GM23338 (cell line): ENCODE measurements at regions not wholly inside any gene's neighbourhood (a gene's known extent, or its start where the extent isn't known, plus 50 kb on each side); places are given as distances from the start of the nearest gene placed in this dataset.

Source experiments
- ATAC-seq: fragments of 200-7000 bp; cut with Tn5 transposase; 3 replicates; pipeline ENCODE4 v1.9.1; 2020
- DNase-seq: peaks from one replicate; pipeline ENCODE4 v3.0.0-alpha.2; 2015; ENCODE audit warnings: low spot score
- H2AFZ ChIP-seq: fragments of 200-600 bp; sonication (generic); 2 replicates; pipeline ENCODE4 v1.8.0; 2016; ENCODE audit warnings: antibody characterized with exemption, mild to moderate bottlenecking, moderate library complexity
- H3F3A ChIP-seq: fragments of 200-600 bp; sonication (generic); replicated peaks from 2 replicates; pipeline ENCODE4 v1.8.0; 2017; ENCODE audit warnings: antibody characterized with exemption, mixed run types, low read depth
- H3K27ac ChIP-seq: fragments of 200-600 bp; sonication (generic); 2 replicates; pipeline ENCODE4 v1.6.1; 2016; ENCODE audit warnings: low read depth
- H3K27me3 ChIP-seq: fragments of 200-600 bp; sonication (generic); 2 replicates; pipeline ENCODE4 v1.8.0; 2016; ENCODE audit warnings: mild to moderate bottlenecking, mixed run types, moderate library complexity; ENCODE audit not compliant: insufficient read depth
- H3K36me3 ChIP-seq: fragments of 200-600 bp; sonication (generic); 2 replicates; pipeline ENCODE4 v1.8.0; 2016; ENCODE audit warnings: mild to moderate bottlenecking; ENCODE audit not compliant: insufficient read depth
- H3K4me1 ChIP-seq: fragments of 200-600 bp; sonication (generic); 2 replicates; pipeline ENCODE4 v1.8.0; 2016; ENCODE audit warnings: mild to moderate bottlenecking, moderate library complexity; ENCODE audit not compliant: insufficient read depth
- H3K4me2 ChIP-seq: fragments of 200-600 bp; sonication (generic); 2 replicates; pipeline ENCODE4 v1.7.1; 2017; ENCODE audit warnings: mixed run types
- H3K4me3 ChIP-seq: fragments of 200-600 bp; sonication (generic); 2 replicates; pipeline ENCODE4 v1.6.1; 2016; ENCODE audit warnings: mixed run types
- H3K79me2 ChIP-seq: fragments of 200-600 bp; sonication (generic); replicated peaks from 2 replicates; pipeline ENCODE4 v1.8.0; 2017; ENCODE audit warnings: mild to moderate bottlenecking; ENCODE audit not compliant: insufficient read depth
- H3K9me2 ChIP-seq: fragments of 200-600 bp; sonication (generic); 2 replicates; pipeline ENCODE4 v1.8.0; 2017; ENCODE audit not compliant: insufficient read depth
- H4K20me1 ChIP-seq: fragments of 200-600 bp; sonication (generic); replicated peaks from 2 replicates; pipeline ENCODE4 v1.8.0; 2017; ENCODE audit warnings: mild to moderate bottlenecking; ENCODE audit not compliant: insufficient read depth
- H3K27ac Mint-ChIP-seq: 2 replicates; pipeline ENCODE4 v1.8.0; 2020; ENCODE audit warnings: inconsistent platforms, mild to moderate bottlenecking, moderate library complexity, mixed read lengths
- H3K27me3 Mint-ChIP-seq: 3 replicates; pipeline ENCODE4 v1.8.0; 2022; ENCODE audit warnings: low read depth, mild to moderate bottlenecking, moderate library complexity, mixed read lengths, inconsistent platforms; ENCODE audit not compliant: insufficient read depth, poor library complexity
- H3K36me3 Mint-ChIP-seq: 3 replicates; pipeline ENCODE4 v1.8.0; 2021; ENCODE audit warnings: low read depth, mild to moderate bottlenecking, inconsistent platforms, moderate library complexity, mixed read lengths
- H3K4me1 Mint-ChIP-seq: 3 replicates; pipeline ENCODE4 v1.8.0; 2020; ENCODE audit warnings: mild to moderate bottlenecking, inconsistent platforms, mixed read lengths
- H3K4me3 Mint-ChIP-seq: 3 replicates; pipeline ENCODE4 v1.8.0; 2021; ENCODE audit warnings: moderate library complexity, mild to moderate bottlenecking, inconsistent platforms, mixed read lengths
- H3K9me3 Mint-ChIP-seq: 3 replicates; pipeline ENCODE4 v1.8.0; 2020; ENCODE audit warnings: moderate library complexity, mild to moderate bottlenecking, inconsistent platforms, mixed read lengths
- CTCF ChIP-seq, 2 experiments: fragments of 200-600 bp in 1 of 2; sonication (generic) in 1 of 2; conservative IDR thresholded peaks; 2 replicates each; pipeline versions ENCODE4 v1.5.1 to v1.6.1; 2016 to 2017; ENCODE audit warnings: antibody characterized with exemption in 2 of 2, low read depth in 2 of 2, mild to moderate bottlenecking in 2 of 2, moderate library complexity in 1 of 2
- EZH2 ChIP-seq: fragments of 200-600 bp; sonication (generic); IDR thresholded peaks from one replicate; pipeline ENCODE4 v1.8.0; 2017; ENCODE audit warnings: antibody characterized with exemption, mild to moderate bottlenecking, low read depth; ENCODE audit not compliant: unreplicated experiment
- JUNB ChIP-seq: IDR thresholded peaks from one replicate; pipeline ENCODE4 v1.6.1; 2016; ENCODE audit warnings: antibody characterized with exemption; ENCODE audit not compliant: unreplicated experiment
- POLR2AphosphoS5 ChIP-seq: IDR thresholded peaks from 2 replicates; pipeline ENCODE4 v1.6.1; 2016; ENCODE audit warnings: antibody characterized with exemption, low read depth
- REST ChIP-seq: IDR thresholded peaks from one replicate; pipeline ENCODE4 v1.6.1; 2018; ENCODE audit warnings: antibody characterized with exemption; ENCODE audit not compliant: unreplicated experiment
- STAT1 ChIP-seq: IDR thresholded peaks from one replicate; pipeline ENCODE4 v1.6.1; 2016; ENCODE audit warnings: antibody characterized with exemption; ENCODE audit not compliant: unreplicated experiment
- ZNF114 ChIP-seq: fragments of 250-450 bp; sonication (Bioruptor Pico); IDR thresholded peaks from 2 replicates; pipeline ENCODE4 v1.5.0; 2020; ENCODE audit warnings: mild to moderate bottlenecking, moderate library complexity
- ZNF331 ChIP-seq: fragments of 250-450 bp; sonication (Bioruptor Pico); IDR thresholded peaks from 2 replicates; pipeline ENCODE4 v1.5.0; 2020; ENCODE audit warnings: low read depth, mild to moderate bottlenecking, moderate library complexity
- ZNF462 ChIP-seq: fragments of 250-450 bp; sonication (Bioruptor Pico); IDR thresholded peaks from 2 replicates; pipeline ENCODE4 v1.5.0; 2020; ENCODE audit warnings: mild to moderate bottlenecking, moderate library complexity
- TF ChIP-seq, protein P1 (sequence below): IDR thresholded peaks from 2 replicates; pipeline ENCODE4 v1.6.1; 2016; ENCODE audit warnings: antibody characterized with exemption

DNA sequence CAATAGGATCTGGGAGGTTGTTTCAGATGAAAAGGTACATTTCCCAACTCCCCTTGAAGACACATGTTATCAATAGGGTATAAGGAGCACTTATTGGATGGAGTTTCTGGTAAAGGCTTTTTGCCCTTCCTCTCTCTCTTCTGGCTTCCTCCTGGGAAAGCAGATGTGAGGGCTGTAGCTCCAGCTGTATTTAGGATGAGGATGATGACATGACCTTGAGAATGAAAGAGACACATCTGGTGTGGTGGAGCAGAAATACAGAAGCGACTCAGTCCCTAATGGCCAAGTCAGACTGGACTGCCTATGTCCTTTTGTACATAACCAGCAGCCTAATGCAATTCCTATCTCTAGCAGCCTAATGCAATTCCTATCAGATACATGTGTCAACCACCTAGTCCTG lies 100.9 kb upstream of the NXPH2 start:
- Histone ChIP-seq H3K4me1 (no peaks in the 10 kb centered on the region), H3K79me2 (no peaks in the 10 kb centered on the region), H3K4me3 (no peak overlapping the region), H3K27ac (no peak overlapping the region), H3K9me2 (no peaks in the 10 kb centered on the region), H4K20me1 (no peaks in the 10 kb centered on the region), H3K4me2 (no peak overlapping the region), H2AFZ (no peak overlapping the region), H3K36me3 (no peaks in the 10 kb centered on the region), H3K27me3 (no peaks in the 10 kb centered on the region), H3F3A (no peaks in the 10 kb centered on the region)
- Mint-ChIP-seq H3K27me3 (no peaks in the 10 kb centered on the region), H3K27ac (no peak overlapping the region), H3K36me3 (no peaks in the 10 kb centered on the region), H3K9me3 (no peaks in the 10 kb centered on the region), H3K4me3 (no peak overlapping the region), H3K4me1 (no peaks in the 10 kb centered on the region)
- DNase-seq (no peak), ATAC-seq (no peak)
- no peak for TF ChIP-seq EZH2
- TF ChIP-seq ZNF331 (CRISPR knock-in tag) = no peak
- no peak for TF ChIP-seq POLR2AphosphoS5

GRCh38 chr2:138879931-138880330 lies 99.7 kb upstream of the NXPH2 start:
- DNase-seq (no peak), ATAC-seq (no peak)
- Histone ChIP-seq H3K79me2 (no peaks in the 10 kb centered on the region), H2AFZ (no peak overlapping the region), H3K9me2 (no peaks in the 10 kb centered on the region), H3K4me3 (no peak overlapping the region), H3K4me2 (no peak overlapping the region), H3F3A (no peaks in the 10 kb centered on the region), H4K20me1 (no peaks in the 10 kb centered on the region), H3K27me3 (no peaks in the 10 kb centered on the region), H3K36me3 (no peaks in the 10 kb centered on the region), H3K4me1 (no peaks in the 10 kb centered on the region), H3K27ac (no peak overlapping the region)
- Mint-ChIP-seq H3K36me3 (no peaks in the 10 kb centered on the region), H3K4me3 (no peak overlapping the region), H3K27ac (no peak overlapping the region), H3K9me3 (no peaks in the 10 kb centered on the region; the same call in 2 of the 3 replicates), H3K27me3 (no peaks in the 10 kb centered on the region), H3K4me1 (no peaks in the 10 kb centered on the region)
- TF ChIP-seq CTCF (conservative IDR thresholded peaks at IDR 0.05; ENCODE audit: low read depth in 2 of 2) (no peak), EZH2 (no peak), JUNB (no peak), ZNF462 (no peak), STAT1 (no peak), ZNF114 (CRISPR knock-in tag) (no peak), POLR2AphosphoS5 (no peak), REST (no peak)
- TF ChIP-seq, protein P1, sequence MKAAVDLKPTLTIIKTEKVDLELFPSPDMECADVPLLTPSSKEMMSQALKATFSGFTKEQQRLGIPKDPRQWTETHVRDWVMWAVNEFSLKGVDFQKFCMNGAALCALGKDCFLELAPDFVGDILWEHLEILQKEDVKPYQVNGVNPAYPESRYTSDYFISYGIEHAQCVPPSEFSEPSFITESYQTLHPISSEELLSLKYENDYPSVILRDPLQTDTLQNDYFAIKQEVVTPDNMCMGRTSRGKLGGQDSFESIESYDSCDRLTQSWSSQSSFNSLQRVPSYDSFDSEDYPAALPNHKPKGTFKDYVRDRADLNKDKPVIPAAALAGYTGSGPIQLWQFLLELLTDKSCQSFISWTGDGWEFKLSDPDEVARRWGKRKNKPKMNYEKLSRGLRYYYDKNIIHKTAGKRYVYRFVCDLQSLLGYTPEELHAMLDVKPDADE = no peak
